ENCODE measurements at regions not wholly inside any gene's neighbourhood (a gene's known extent, or its start where the extent isn't known, plus 50 kb on each side); places are given as distances from the start of the nearest gene placed in this dataset.

GRCh38 chr15:46461416-46461815 is 826.6 kb downstream of the SQOR start:
- Histone ChIP-seq H3K4me1 (ENCODE audit: insufficient read depth, low read length, poor library complexity, severe bottlenecking) (no peaks in the 10 kb centered on the region), H3K27me3 (replicated peaks; ENCODE audit: insufficient read depth, low read depth, low read length, poor library complexity) (no peaks in the 10 kb centered on the region), H3K9me3 (ENCODE audit: low read depth, low read length, poor library complexity, severe bottlenecking) (no peaks in the 10 kb centered on the region), H3K36me3 (ENCODE audit: insufficient read depth, low read length, poor library complexity, severe bottlenecking) (no peaks in the 10 kb centered on the region), H3K4me3 (ENCODE audit: low read depth, low read length, poor library complexity, severe bottlenecking) (no peak overlapping the region), H3K27ac (ENCODE audit: low read depth, low read length, poor library complexity, severe bottlenecking) (no peak overlapping the region)
- peak; percentile 28 for DNase-seq (ENCODE audit: low spot score)
- TF ChIP-seq EZH2 (IDR thresholded peaks at IDR 0.05; ENCODE audit: borderline replicate concordance, low read depth, low read length, poor library complexity, severe bottlenecking) (no peak), CTCF (conservative IDR thresholded peaks at IDR 0.05; ENCODE audit: low read depth, low read length) (no peak)
- ChIA-PET CTCF (no interaction called here), POLR2A (ENCODE audit: low non-redundant PET) (no interaction called here)
- intact Hi-C loops (cut with micrococcal nuclease; ENCODE audit: unreplicated experiment): no loop called here
- BruUV-seq (replicated peaks): no TSS peak

GRCh38 chr15:46467041-46467440 is 832.2 kb downstream of the SQOR start:
- no peak overlapping the region for H3K27ac ChIP-seq (ENCODE audit: low read depth, low read length, poor library complexity, severe bottlenecking)
- H3K36me3 ChIP-seq (ENCODE audit: insufficient read depth, low read length, poor library complexity, severe bottlenecking): no peaks in the 10 kb centered on the region
- ChIA-PET CTCF (no interaction called here), POLR2A (ENCODE audit: low non-redundant PET) (no interaction called here)
- no peaks in the 10 kb centered on the region for H3K9me3 ChIP-seq (ENCODE audit: low read depth, low read length, poor library complexity, severe bottlenecking)
- no peak for TF ChIP-seq CTCF (conservative IDR thresholded peaks at IDR 0.05; ENCODE audit: low read depth, low read length)
- no peak for TF ChIP-seq EZH2 (IDR thresholded peaks at IDR 0.05; ENCODE audit: borderline replicate concordance, low read depth, low read length, poor library complexity, severe bottlenecking)
- no peaks in the 10 kb centered on the region for H3K27me3 ChIP-seq (replicated peaks; ENCODE audit: insufficient read depth, low read depth, low read length, poor library complexity)
- no peak for DNase-seq (ENCODE audit: low spot score)
- intact Hi-C loops (cut with micrococcal nuclease; ENCODE audit: unreplicated experiment): no loop called here
- BruUV-seq (replicated peaks): no TSS peak
- H3K4me3 ChIP-seq (ENCODE audit: low read depth, low read length, poor library complexity, severe bottlenecking): no peak overlapping the region
- H3K4me1 ChIP-seq (ENCODE audit: insufficient read depth, low read length, poor library complexity, severe bottlenecking): peaks cover 3% of the 10 kb centered on the region

- ChIA-PET CTCF (no interaction called here), POLR2A (ENCODE audit: low non-redundant PET) (no interaction called here)
- Histone ChIP-seq H3K27me3 (replicated peaks; ENCODE audit: insufficient read depth, low read depth, low read length, poor library complexity) (no peaks in the 10 kb centered on the region), H3K4me3 (ENCODE audit: low read depth, low read length, poor library complexity, severe bottlenecking) (no peak overlapping the region), H3K36me3 (ENCODE audit: insufficient read depth, low read length, poor library complexity, severe bottlenecking) (no peaks in the 10 kb centered on the region), H3K27ac (ENCODE audit: low read depth, low read length, poor library complexity, severe bottlenecking) (no peak overlapping the region), H3K9me3 (ENCODE audit: low read depth, low read length, poor library complexity, severe bottlenecking) (no peaks in the 10 kb centered on the region), H3K4me1 (ENCODE audit: insufficient read depth, low read length, poor library complexity, severe bottlenecking) (peaks cover 3% of the 10 kb centered on the region)
- BruUV-seq (replicated peaks): no TSS peak
- DNase-seq (ENCODE audit: low spot score): no peak
- TF ChIP-seq CTCF (conservative IDR thresholded peaks at IDR 0.05; ENCODE audit: low read depth, low read length): no peak
- no peak for TF ChIP-seq EZH2 (IDR thresholded peaks at IDR 0.05; ENCODE audit: borderline replicate concordance, low read depth, low read length, poor library complexity, severe bottlenecking)
- intact Hi-C loops (cut with micrococcal nuclease; ENCODE audit: unreplicated experiment): no loop called here
Measured at GRCh38 chr15:46471096-46471495, 836.3 kb downstream of the SQOR start.
